ENCODE measurements at regions not wholly inside any gene's neighbourhood (a gene's known extent, or its start where the extent isn't known, plus 50 kb on each side); places are given as distances from the start of the nearest gene placed in this dataset.
"Not testable (repeated sequence)": the region's sequence is repeated elsewhere in the genome, so short reads cannot be mapped to it uniquely, and the experiment has no call there.

GRCh38 chr1:55823541-55824250 lies 608.5 kb upstream of the USP24 start:
- no peak for DNase-seq (ENCODE audit: low spot score)

GRCh38 chr1:55822891-55823290 lies 607.7 kb upstream of the USP24 start:
- DNase-seq (ENCODE audit: low spot score), result no peak

- DNase-seq (ENCODE audit: low spot score), result no peak
These were observed 606.1 kb upstream of the USP24 start for GRCh38 chr1:55821234-55821633.

- no peak for DNase-seq (ENCODE audit: low spot score)
These were observed 605.3 kb upstream of the USP24 start for GRCh38 chr1:55820501-55820900.

GRCh38 chr1:55819011-55819410 lies 603.8 kb upstream of the USP24 start:
- DNase-seq (ENCODE audit: low spot score), result no peak

- no peak for DNase-seq (ENCODE audit: low spot score)
These were observed 601.6 kb upstream of the USP24 start for GRCh38 chr1:55816456-55817426.

GRCh38 chr1:55815745-55816455 lies 600.7 kb upstream of the USP24 start:
- DNase-seq (ENCODE audit: low spot score), result no peak

GRCh38 chr1:55814967-55815366 lies 599.8 kb upstream of the USP24 start:
- no peak for DNase-seq (ENCODE audit: low spot score)

- DNase-seq (ENCODE audit: low spot score), result no peak
These were observed 598.5 kb upstream of the USP24 start for GRCh38 chr1:55813618-55814017.

- no peak for DNase-seq (ENCODE audit: low spot score)
These were observed 597.1 kb upstream of the USP24 start for GRCh38 chr1:55812281-55812680.

- DNase-seq (ENCODE audit: low spot score), result no peak
These were observed 593.1 kb upstream of the USP24 start for GRCh38 chr1:55808263-55808662.

GRCh38 chr1:55803429-55803828 lies 588.3 kb upstream of the USP24 start:
- no peak for DNase-seq (ENCODE audit: low spot score)

- DNase-seq (ENCODE audit: low spot score), result no peak
These were observed 586.3 kb upstream of the USP24 start for GRCh38 chr1:55801481-55801880.

GRCh38 chr1:55800503-55800902 lies 585.3 kb upstream of the USP24 start:
- no peak for DNase-seq (ENCODE audit: low spot score)

- DNase-seq (ENCODE audit: low spot score), result no peak
These were observed 578.7 kb upstream of the USP24 start for GRCh38 chr1:55793856-55794255.

- DNase-seq (ENCODE audit: low spot score), result no peak
These were observed 577.7 kb upstream of the USP24 start for GRCh38 chr1:55792870-55793269.

- no peak for DNase-seq (ENCODE audit: low spot score)
These were observed 574.3 kb upstream of the USP24 start for GRCh38 chr1:55789466-55789865.

GRCh38 chr1:55786396-55786795 lies 571.2 kb upstream of the USP24 start:
- no peak for DNase-seq (ENCODE audit: low spot score)

- not testable (repeated sequence) for DNase-seq (ENCODE audit: low spot score)
These were observed 569.8 kb upstream of the USP24 start for GRCh38 chr1:55784941-55785450.

GRCh38 chr1:55781944-55782482 lies 566.8 kb upstream of the USP24 start:
- DNase-seq (ENCODE audit: low spot score), result no peak

GRCh38 chr1:55781003-55781402 lies 565.8 kb upstream of the USP24 start:
- DNase-seq (ENCODE audit: low spot score), result no peak

GRCh38 chr1:55777545-55777944 lies 562.4 kb upstream of the USP24 start:
- DNase-seq (ENCODE audit: low spot score), result no peak
